Tibial nerve (tissue), 4 donors: ENCODE measurements at regions not wholly inside any gene's neighbourhood (a gene's known extent, or its start where the extent isn't known, plus 50 kb on each side); places are given as distances from the start of the nearest gene placed in this dataset.

Experiments used
- DNase-seq, 2 donors: peaks; one replicate each; pipeline ENCODE4 v3.0.0-alpha.2; 2019; ENCODE audit warnings: low spot score in 2 of 2
- H3K27ac ChIP-seq, 4 donors: fragments of 200-600 bp; sonication (generic) in 3 of 4; one replicate each; pipeline ENCODE4 v1.5.1; 2017 to 2019; ENCODE audit warnings: mild to moderate bottlenecking in 1 of 4
- H3K27me3 ChIP-seq, 2 donors: fragments of 200-600 bp; sonication (generic) in 1 of 2; one replicate each; pipeline versions ENCODE4 v1.5.1 to v1.6.0; 2017 to 2019
- H3K36me3 ChIP-seq, 3 donors: fragments of 200-600 bp; sonication (generic); one replicate each; pipeline ENCODE4 v1.5.1; 2018 to 2019
- H3K4me1 ChIP-seq, 4 donors: fragments of 200-600 bp; sonication (generic) in 3 of 4; one replicate each; pipeline ENCODE4 v1.5.1; 2017 to 2019
- H3K4me3 ChIP-seq, 4 donors: fragments of 200-600 bp; sonication (generic) in 3 of 4; one replicate each; pipeline ENCODE4 v1.5.1; 2017 to 2019; ENCODE audit warnings: mild to moderate bottlenecking in 1 of 4, moderate library complexity in 1 of 4
- H3K9me3 ChIP-seq, 4 donors: fragments of 200-600 bp; sonication (generic) in 3 of 4; one replicate each; pipeline ENCODE4 v1.5.1; 2017 to 2019
- CTCF ChIP-seq, 5 experiments: fragments of 200-600 bp in 3 of 5; fragments of 450-650 bp in 2 of 5; sonication (generic) in 3 of 5; IDR thresholded peaks; one replicate each; pipeline ENCODE4 v1.5.1; 2016 to 2019; ENCODE audit warnings: antibody characterized with exemption in 5 of 5, mild to moderate bottlenecking in 3 of 5, moderate library complexity in 2 of 5
- EP300 ChIP-seq, 2 donors: sonication (generic); formaldehyde crosslinking; IDR thresholded peaks; one replicate each; pipeline ENCODE4 v1.6.1; 2017; ENCODE audit warnings: antibody characterized with exemption in 2 of 2, mild to moderate bottlenecking in 1 of 2
- POLR2A ChIP-seq, 2 donors: fragments of 450-650 bp; IDR thresholded peaks; one replicate each; pipeline ENCODE4 v1.6.1; 2017; ENCODE audit warnings: antibody characterized with exemption in 2 of 2, mild to moderate bottlenecking in 2 of 2, moderate library complexity in 2 of 2
- WGBS, 2 donors: methylation state at CpG; one replicate each; pipeline ENCODE4 v1.1.5; 2018; 5-methylcytosine and 5-hydroxymethylcytosine counted together

GRCh38 chr20:62527781-62528180, 52.0 kb upstream of the GATA5 start:
- WGBS, 2 donors: 91 to 92% methylated on average over 20 of the region's 20 CpGs

GRCh38 chr20:62528983-62529891, 53.4 kb upstream of the GATA5 start:
- Histone ChIP-seq H3K4me1 (no peaks in the 10 kb centered on the region), H3K36me3 (no peaks in the 10 kb centered on the region), H3K27ac (no peak overlapping the region), H3K27me3 (peaks cover 0 to 75% of the 10 kb centered on the region in 2 donors), H3K9me3 (no peaks in the 10 kb centered on the region), H3K4me3 (no peak overlapping the region)
- WGBS, 2 donors: 57 to 58% methylated on average over 19 to 25 of the region's 25 CpGs
- DNase-seq: no peak
- TF ChIP-seq EP300 (IDR thresholded peaks at IDR 0.05) (no peak), CTCF (IDR thresholded peaks at IDR 0.05) (no peak), POLR2A (IDR thresholded peaks at IDR 0.05) (no peak)

More at GRCh38 chr20:62527781-62528180, 52.0 kb upstream of the GATA5 start:
- TF ChIP-seq CTCF (IDR thresholded peaks at IDR 0.05) (no peak), POLR2A (IDR thresholded peaks at IDR 0.05) (no peak), EP300 (IDR thresholded peaks at IDR 0.05) (no peak)
- DNase-seq: no peak
- Histone ChIP-seq H3K27ac (no peak overlapping the region), H3K36me3 (no peaks in the 10 kb centered on the region), H3K4me1 (no peaks in the 10 kb centered on the region), H3K9me3 (no peaks in the 10 kb centered on the region), H3K27me3 (peaks cover 0 to 80% of the 10 kb centered on the region in 2 donors), H3K4me3 (no peak overlapping the region)

- Histone ChIP-seq H3K4me3 (no peak overlapping the region), H3K4me1 (no peaks in the 10 kb centered on the region), H3K27me3 (peaks cover 0 to 67% of the 10 kb centered on the region in 2 donors), H3K27ac (no peak overlapping the region), H3K9me3 (no peaks in the 10 kb centered on the region), H3K36me3 (no peaks in the 10 kb centered on the region)
- DNase-seq: no peak
- TF ChIP-seq POLR2A (IDR thresholded peaks at IDR 0.05) (no peak), EP300 (IDR thresholded peaks at IDR 0.05) (no peak), CTCF (IDR thresholded peaks at IDR 0.05) (no peak)
- 38 to 50% methylated on average over 25 of the region's 25 CpGs for WGBS, 2 donors
Observed at GRCh38 chr20:62529896-62530642, 54.3 kb upstream of the GATA5 start.

- TF ChIP-seq CTCF (IDR thresholded peaks at IDR 0.05) (no peak), EP300 (IDR thresholded peaks at IDR 0.05) (no peak), POLR2A (IDR thresholded peaks at IDR 0.05) (no peak)
- WGBS, 2 donors: 83 to 90% methylated on average over 15 to 16 of the region's 16 CpGs
- no peak overlapping the region for H3K4me3 ChIP-seq
- no peaks in the 10 kb centered on the region for H3K4me1 ChIP-seq
- H3K27me3 ChIP-seq: peaks cover 0 to 61% of the 10 kb centered on the region in 2 donors
- H3K36me3 ChIP-seq: no peaks in the 10 kb centered on the region
- H3K9me3 ChIP-seq: no peaks in the 10 kb centered on the region
- H3K27ac ChIP-seq: no peak overlapping the region
- no peak for DNase-seq
Observed at GRCh38 chr20:62530643-62531032, 54.8 kb upstream of the GATA5 start.
